OCI-LY3 (cell line): ENCODE measurements at regions not wholly inside any gene's neighbourhood (a gene's known extent, or its start where the extent isn't known, plus 50 kb on each side); places are given as distances from the start of the nearest gene placed in this dataset.
A peak's percentile ranks its signal among the peaks of the same experiment; 100 is the strongest.
"Not testable (repeated sequence)": the region's sequence is repeated elsewhere in the genome, so short reads cannot be mapped to it uniquely, and the experiment has no call there.

Experiments used
- H2AFZ ChIP-seq: fragments of 200-600, 300-600 bp; shearing (Covaris generic); 2 replicates; pipeline ENCODE4 v1.6.0; 2014; ENCODE audit warnings: antibody characterized with exemption, low read depth, low read length
- H3K27ac ChIP-seq: fragments of 200-600, 300-600 bp; sonication (generic); 2 replicates; pipeline ENCODE4 v1.5.1; 2014; ENCODE audit warnings: mild to moderate bottlenecking, low read length, moderate library complexity, mixed read lengths
- H3K27me3 ChIP-seq: fragments of 200-600, 300-600 bp; sonication (generic); 2 replicates; pipeline ENCODE4 v1.6.1; 2014; ENCODE audit warnings: low read depth, low read length, mixed read lengths
- H3K36me3 ChIP-seq: fragments of 200-600, 300-600 bp; sonication (generic); replicated peaks from 2 replicates; pipeline ENCODE3; 2014; ENCODE audit warnings: low read depth, low read length, mixed read lengths
- H3K4me1 ChIP-seq: fragments of 300-600, 200-600 bp; sonication (generic); 2 replicates; pipeline ENCODE4 v1.6.1; 2014; ENCODE audit warnings: low read length, mixed read lengths
- H3K4me2 ChIP-seq: fragments of 200-600, 300-600 bp; sonication (generic); 2 replicates; pipeline ENCODE4 v1.6.1; 2014; ENCODE audit warnings: low read length, mixed read lengths
- H3K4me3 ChIP-seq: fragments of 300-600, 200-600 bp; sonication (generic); 2 replicates; pipeline ENCODE4 v1.5.1; 2014; ENCODE audit warnings: antibody characterized with exemption, mild to moderate bottlenecking, low read length, moderate library complexity
- H3K79me2 ChIP-seq: fragments of 300-600, 200-600 bp; shearing (Covaris generic); 2 replicates; pipeline ENCODE4 v1.6.1; 2014; ENCODE audit warnings: mild to moderate bottlenecking, low read length, mixed read lengths
- H3K9ac ChIP-seq: fragments of 300-600, 200-600 bp; shearing (Covaris generic); 2 replicates; pipeline ENCODE4 v1.6.0; 2014; ENCODE audit warnings: mild to moderate bottlenecking, low read length, moderate library complexity
- H3K9me3 ChIP-seq: fragments of 200-600, 300-600 bp; shearing (Covaris generic); 2 replicates; pipeline ENCODE4 v1.6.1; 2014; ENCODE audit warnings: low read length, mixed read lengths; ENCODE audit not compliant: insufficient read depth
- H4K20me1 ChIP-seq: fragments of 200-600, 300-600 bp; sonication (generic); 2 replicates; pipeline ENCODE4 v1.6.1; 2016; ENCODE audit warnings: low read length, mixed read lengths; ENCODE audit not compliant: insufficient read depth
- CTCF ChIP-seq: fragments of 200-600, 300-600 bp; sonication (generic); IDR thresholded peaks from 2 replicates; pipeline ENCODE4 v1.5.1; 2014; ENCODE audit warnings: antibody characterized with exemption, low read length, low read depth
- EZH2phosphoT487 ChIP-seq: fragments of 200-600 bp; shearing (Covaris generic); IDR thresholded peaks from 2 replicates; pipeline ENCODE4 v1.6.1; 2018; ENCODE audit warnings: antibody characterized with exemption, mixed run types, low read depth

- no peak overlapping the region for H3K27ac ChIP-seq
- peaks cover 32% of the 10 kb centered on the region for H3K4me1 ChIP-seq
- H3K4me2 ChIP-seq = no peak overlapping the region
- no peaks in the 10 kb centered on the region for H3K36me3 ChIP-seq
- H3K4me3 ChIP-seq = no peak overlapping the region
- no peaks in the 10 kb centered on the region for H3K79me2 ChIP-seq
- no peak overlapping the region for H3K9ac ChIP-seq
- H3K27me3 ChIP-seq = no peaks in the 10 kb centered on the region
- H3K9me3 ChIP-seq = no peaks in the 10 kb centered on the region
- TF ChIP-seq EZH2phosphoT487 (no peak), CTCF (no peak)
- H4K20me1 ChIP-seq = no peaks in the 10 kb centered on the region
- H2AFZ ChIP-seq = no peak overlapping the region
Observed at GRCh38 chr2:90209009-90209408, 1517.5 kb downstream of the RPIA start.

GRCh38 chr2:90209806-90210205 lies 1518.3 kb downstream of the RPIA start:
- Histone ChIP-seq H3K4me1 (peaks cover 39% of the 10 kb centered on the region), H3K9me3 (no peaks in the 10 kb centered on the region), H4K20me1 (no peaks in the 10 kb centered on the region), H3K4me2 (peak overlapping the region; percentile 47), H3K79me2 (no peaks in the 10 kb centered on the region), H3K36me3 (no peaks in the 10 kb centered on the region), H3K27me3 (no peaks in the 10 kb centered on the region), H3K4me3 (peak overlapping the region; percentile 24; the same call in 1 of the 2 replicates), H2AFZ (no peak overlapping the region), H3K9ac (no peak overlapping the region), H3K27ac (no peak overlapping the region)
- TF ChIP-seq CTCF = no peak
- no peak for TF ChIP-seq EZH2phosphoT487

- not testable (repeated sequence) for H3K36me3 ChIP-seq, H3K79me2 ChIP-seq, H3K4me3 ChIP-seq, H3K27ac ChIP-seq, H3K9ac ChIP-seq, H4K20me1 ChIP-seq, H3K4me2 ChIP-seq, H2AFZ ChIP-seq, H3K27me3 ChIP-seq, H3K9me3 ChIP-seq
- H3K4me1 ChIP-seq = peaks cover 33% of the 10 kb centered on the region
- TF ChIP-seq CTCF = peak; percentile 32; the same call in 1 of the 2 replicates
Observed at GRCh38 chr2:90215880-90216279, 1524.4 kb downstream of the RPIA start.

GRCh38 chr2:90216801-90217200 lies 1525.3 kb downstream of the RPIA start:
- not testable (repeated sequence) for H3K9ac ChIP-seq, H3K36me3 ChIP-seq, H3K4me3 ChIP-seq, H3K27me3 ChIP-seq, H3K4me2 ChIP-seq, H3K9me3 ChIP-seq, H3K27ac ChIP-seq, H3K79me2 ChIP-seq, H4K20me1 ChIP-seq, H2AFZ ChIP-seq
- H3K4me1 ChIP-seq = peaks cover 42% of the 10 kb centered on the region

- H3K79me2 ChIP-seq, H3K36me3 ChIP-seq, H3K4me3 ChIP-seq, H3K4me2 ChIP-seq, H3K27me3 ChIP-seq, H2AFZ ChIP-seq, H3K9me3 ChIP-seq, H4K20me1 ChIP-seq, H3K27ac ChIP-seq, H3K9ac ChIP-seq: not testable (repeated sequence)
- H3K4me1 ChIP-seq = peaks cover 44% of the 10 kb centered on the region
Observed at GRCh38 chr2:90218534-90218933, 1527.1 kb downstream of the RPIA start.

GRCh38 chr2:90220623-90221299 lies 1529.3 kb downstream of the RPIA start:
- H3K79me2 ChIP-seq, H3K27me3 ChIP-seq, H3K36me3 ChIP-seq, H2AFZ ChIP-seq, H3K9me3 ChIP-seq, H4K20me1 ChIP-seq: not testable (repeated sequence)
- Histone ChIP-seq H3K4me2 (peak overlapping the region; percentile 88), H3K4me1 (peaks cover 36% of the 10 kb centered on the region), H3K27ac (peak overlapping the region; percentile 83), H3K4me3 (peak overlapping the region; percentile 59), H3K9ac (peak overlapping the region; percentile 40; the same call in 1 of the 2 replicates)
